ENCODE measurements at regions not wholly inside any gene's neighbourhood (a gene's known extent, or its start where the extent isn't known, plus 50 kb on each side); places are given as distances from the start of the nearest gene placed in this dataset.

DNA sequence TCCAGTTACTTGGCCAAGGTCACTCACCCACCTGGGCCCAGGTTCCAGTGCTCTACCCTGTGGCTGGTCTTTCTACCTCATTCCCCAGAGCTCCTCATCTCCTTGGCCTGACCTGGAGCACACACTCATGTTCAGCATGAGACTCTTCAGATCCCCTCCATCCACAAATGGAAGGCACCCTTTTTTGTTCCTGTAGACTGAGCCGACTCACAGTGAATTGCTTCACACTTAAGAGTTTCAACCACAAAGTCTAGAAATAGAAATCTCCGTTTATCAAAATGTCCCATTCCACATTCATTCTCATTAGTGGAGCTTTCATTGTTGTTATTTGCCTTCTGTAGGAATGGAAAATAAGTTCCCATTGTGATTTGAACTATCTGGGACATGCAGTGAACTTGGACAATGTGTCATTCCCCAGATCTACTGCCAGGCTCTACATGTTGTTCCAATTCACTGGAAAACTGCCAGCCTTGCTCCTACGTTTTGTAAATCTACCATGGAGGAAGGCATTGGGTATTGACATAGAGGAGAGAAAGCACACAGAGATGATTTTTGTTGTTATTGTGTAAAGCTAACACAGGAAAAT lies 125.3 kb upstream of the CELF2 start (continued):
- no peak for TF ChIP-seq EGR1 (IDR thresholded peaks at IDR 0.05; ENCODE audit: low read depth in 2 of 2)
- TF ChIP-seq RAD21 (IDR thresholded peaks at IDR 0.05), result no peak

- WGBS, result 86% methylated on average over 3 of the region's 3 CpGs
- Histone ChIP-seq H3K4me1 (ENCODE audit: control insufficient read depth in 4 of 4, insufficient read depth in 4 of 4, low read length in 3 of 4) (no peaks in the 10 kb centered on the region), H3K27me3 (ENCODE audit: control insufficient read depth in 4 of 4, insufficient read depth in 4 of 4, low read length in 3 of 4) (no peaks in the 10 kb centered on the region), H3K27ac (ENCODE audit: low read depth in 1 of 2, low read length in 2 of 2) (no peak overlapping the region), H3K36me3 (ENCODE audit: control insufficient read depth in 4 of 4, insufficient read depth in 3 of 4, low read depth in 1 of 4, low read length in 3 of 4) (no peaks in the 10 kb centered on the region), H3K9me3 (ENCODE audit: control insufficient read depth in 4 of 4, low read length in 3 of 4) (no peaks in the 10 kb centered on the region), H3K4me3 (ENCODE audit: low read depth in 1 of 3, low read length in 3 of 3) (no peak overlapping the region), H3K9ac (ENCODE audit: low read depth in 1 of 2, low read length in 2 of 2) (no peak overlapping the region)
- no peak for TF ChIP-seq EGR1 (IDR thresholded peaks at IDR 0.05; ENCODE audit: low read depth in 2 of 2)
- TF ChIP-seq, protein P1, sequence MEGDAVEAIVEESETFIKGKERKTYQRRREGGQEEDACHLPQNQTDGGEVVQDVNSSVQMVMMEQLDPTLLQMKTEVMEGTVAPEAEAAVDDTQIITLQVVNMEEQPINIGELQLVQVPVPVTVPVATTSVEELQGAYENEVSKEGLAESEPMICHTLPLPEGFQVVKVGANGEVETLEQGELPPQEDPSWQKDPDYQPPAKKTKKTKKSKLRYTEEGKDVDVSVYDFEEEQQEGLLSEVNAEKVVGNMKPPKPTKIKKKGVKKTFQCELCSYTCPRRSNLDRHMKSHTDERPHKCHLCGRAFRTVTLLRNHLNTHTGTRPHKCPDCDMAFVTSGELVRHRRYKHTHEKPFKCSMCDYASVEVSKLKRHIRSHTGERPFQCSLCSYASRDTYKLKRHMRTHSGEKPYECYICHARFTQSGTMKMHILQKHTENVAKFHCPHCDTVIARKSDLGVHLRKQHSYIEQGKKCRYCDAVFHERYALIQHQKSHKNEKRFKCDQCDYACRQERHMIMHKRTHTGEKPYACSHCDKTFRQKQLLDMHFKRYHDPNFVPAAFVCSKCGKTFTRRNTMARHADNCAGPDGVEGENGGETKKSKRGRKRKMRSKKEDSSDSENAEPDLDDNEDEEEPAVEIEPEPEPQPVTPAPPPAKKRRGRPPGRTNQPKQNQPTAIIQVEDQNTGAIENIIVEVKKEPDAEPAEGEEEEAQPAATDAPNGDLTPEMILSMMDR (IDR thresholded peaks at IDR 0.05; ENCODE audit: low read depth, low read length, missing input control), result no peak
- TF ChIP-seq NR2F2 (IDR thresholded peaks at IDR 0.05), result no peak
- DNase-seq (ENCODE audit: low spot score), result no peak
Observed at GRCh38 chr10:10897400-10897799, 120.3 kb upstream of the CELF2 start.

DNA sequence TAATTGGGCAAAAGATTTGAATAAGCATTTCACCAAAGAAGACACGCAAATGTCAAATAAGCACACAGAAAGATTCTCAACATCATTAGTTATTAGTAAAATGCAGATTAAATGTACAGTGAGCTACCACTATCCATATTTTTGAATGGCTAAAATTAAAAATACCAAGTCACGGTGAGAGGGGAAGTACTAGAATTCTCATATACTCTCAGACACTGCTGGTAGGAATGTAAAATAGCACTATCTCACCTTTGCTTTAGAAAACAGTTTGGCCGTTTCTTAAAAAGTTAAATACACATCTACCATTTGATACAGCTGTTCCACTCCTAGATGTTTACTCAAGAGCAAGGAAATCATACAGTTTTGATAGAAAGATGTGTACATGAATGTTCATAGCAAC lies 115.8 kb upstream of the CELF2 start:
- Histone ChIP-seq H3K9ac (ENCODE audit: low read depth in 1 of 2, low read length in 2 of 2) (no peak overlapping the region), H3K4me1 (ENCODE audit: control insufficient read depth in 4 of 4, insufficient read depth in 4 of 4, low read length in 3 of 4) (no peaks in the 10 kb centered on the region), H3K4me3 (ENCODE audit: low read depth in 1 of 3, low read length in 3 of 3) (no peak overlapping the region), H3K36me3 (ENCODE audit: control insufficient read depth in 4 of 4, insufficient read depth in 3 of 4, low read depth in 1 of 4, low read length in 3 of 4) (no peaks in the 10 kb centered on the region), H3K27me3 (ENCODE audit: control insufficient read depth in 4 of 4, insufficient read depth in 4 of 4, low read length in 3 of 4) (peaks cover 0 to 2% (median 0%) of the 10 kb centered on the region in 4 donors), H3K9me3 (ENCODE audit: control insufficient read depth in 4 of 4, low read length in 3 of 4) (peaks cover 0 to 4% (median under 1%) of the 10 kb centered on the region in 4 donors), H3K27ac (ENCODE audit: low read depth in 1 of 2, low read length in 2 of 2) (no peak overlapping the region)
- TF ChIP-seq ATF3 (IDR thresholded peaks at IDR 0.05), result no peak
- no peak for TF ChIP-seq YY1 (IDR thresholded peaks at IDR 0.05)
- no peak for TF ChIP-seq HNF4A (conservative IDR thresholded peaks at IDR 0.05)
- no peak for TF ChIP-seq TAF1 (conservative IDR thresholded peaks at IDR 0.05)
- no peak for TF ChIP-seq MAX (IDR thresholded peaks at IDR 0.05)
- TF ChIP-seq SP1 (IDR thresholded peaks at IDR 0.05), result no peak
- TF ChIP-seq RAD21 (IDR thresholded peaks at IDR 0.05), result no peak
- no peak for TF ChIP-seq ZBTB33 (IDR thresholded peaks at IDR 0.05)
- TF ChIP-seq, protein P1 (IDR thresholded peaks at IDR 0.05; ENCODE audit: low read depth, low read length, missing input control), result no peak
- TF ChIP-seq EGR1 (IDR thresholded peaks at IDR 0.05; ENCODE audit: low read depth in 2 of 2), result no peak
- TF ChIP-seq JUND (IDR thresholded peaks at IDR 0.05), result no peak
- TF ChIP-seq RXRA (IDR thresholded peaks at IDR 0.05), result no peak
- WGBS, result 67% methylated on average over 3 of the region's 3 CpGs
- no peak for DNase-seq (ENCODE audit: low spot score)
